ENCODE measurements at regions not wholly inside any gene's neighbourhood (a gene's known extent, or its start where the extent isn't known, plus 50 kb on each side); places are given as distances from the start of the nearest gene placed in this dataset.

DNA sequence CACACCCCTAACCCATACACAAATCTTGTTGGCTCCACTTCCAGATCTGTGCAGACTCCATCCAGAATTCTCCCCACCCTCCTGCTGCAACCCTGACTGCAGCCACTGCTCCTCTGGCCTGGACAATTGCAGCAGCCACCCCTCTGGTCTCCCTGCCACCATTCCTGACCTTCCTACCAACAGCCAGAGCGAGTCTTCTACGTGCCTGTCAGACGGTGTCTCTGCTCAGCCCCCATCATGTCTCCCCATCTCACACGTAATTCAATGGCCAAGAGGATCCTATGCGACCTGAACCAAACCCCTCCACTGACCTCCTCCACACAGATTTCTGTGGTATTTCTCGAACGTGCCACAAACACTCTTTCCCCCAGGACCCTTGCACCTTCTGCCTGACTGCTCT lies 103.3 kb downstream of the TPRA1 start:
- TF ChIP-seq, protein P1, sequence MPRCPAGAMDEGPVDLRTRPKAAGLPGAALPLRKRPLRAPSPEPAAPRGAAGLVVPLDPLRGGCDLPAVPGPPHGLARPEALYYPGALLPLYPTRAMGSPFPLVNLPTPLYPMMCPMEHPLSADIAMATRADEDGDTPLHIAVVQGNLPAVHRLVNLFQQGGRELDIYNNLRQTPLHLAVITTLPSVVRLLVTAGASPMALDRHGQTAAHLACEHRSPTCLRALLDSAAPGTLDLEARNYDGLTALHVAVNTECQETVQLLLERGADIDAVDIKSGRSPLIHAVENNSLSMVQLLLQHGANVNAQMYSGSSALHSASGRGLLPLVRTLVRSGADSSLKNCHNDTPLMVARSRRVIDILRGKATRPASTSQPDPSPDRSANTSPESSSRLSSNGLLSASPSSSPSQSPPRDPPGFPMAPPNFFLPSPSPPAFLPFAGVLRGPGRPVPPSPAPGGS (IDR thresholded peaks at IDR 0.05): no peak
- no peak for TF ChIP-seq ZC3H11A (IDR thresholded peaks at IDR 0.05)
- no peak for TF ChIP-seq CHD4 (IDR thresholded peaks at IDR 0.05; ENCODE audit: borderline replicate concordance)
- TF ChIP-seq, protein P2, sequence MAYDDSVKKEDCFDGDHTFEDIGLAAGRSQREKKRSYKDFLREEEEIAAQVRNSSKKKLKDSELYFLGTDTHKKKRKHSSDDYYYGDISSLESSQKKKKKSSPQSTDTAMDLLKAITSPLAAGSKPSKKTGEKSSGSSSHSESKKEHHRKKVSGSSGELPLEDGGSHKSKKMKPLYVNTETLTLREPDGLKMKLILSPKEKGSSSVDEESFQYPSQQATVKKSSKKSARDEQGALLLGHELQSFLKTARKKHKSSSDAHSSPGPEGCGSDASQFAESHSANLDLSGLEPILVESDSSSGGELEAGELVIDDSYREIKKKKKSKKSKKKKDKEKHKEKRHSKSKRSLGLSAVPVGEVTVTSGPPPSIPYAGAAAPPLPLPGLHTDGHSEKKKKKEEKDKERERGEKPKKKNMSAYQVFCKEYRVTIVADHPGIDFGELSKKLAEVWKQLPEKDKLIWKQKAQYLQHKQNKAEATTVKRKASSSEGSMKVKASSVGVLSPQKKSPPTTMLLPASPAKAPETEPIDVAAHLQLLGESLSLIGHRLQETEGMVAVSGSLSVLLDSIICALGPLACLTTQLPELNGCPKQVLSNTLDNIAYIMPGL (CRISPR knock-in tag; IDR thresholded peaks at IDR 0.05; ENCODE audit: borderline replicate concordance): no peak
- TF ChIP-seq, protein P3, sequence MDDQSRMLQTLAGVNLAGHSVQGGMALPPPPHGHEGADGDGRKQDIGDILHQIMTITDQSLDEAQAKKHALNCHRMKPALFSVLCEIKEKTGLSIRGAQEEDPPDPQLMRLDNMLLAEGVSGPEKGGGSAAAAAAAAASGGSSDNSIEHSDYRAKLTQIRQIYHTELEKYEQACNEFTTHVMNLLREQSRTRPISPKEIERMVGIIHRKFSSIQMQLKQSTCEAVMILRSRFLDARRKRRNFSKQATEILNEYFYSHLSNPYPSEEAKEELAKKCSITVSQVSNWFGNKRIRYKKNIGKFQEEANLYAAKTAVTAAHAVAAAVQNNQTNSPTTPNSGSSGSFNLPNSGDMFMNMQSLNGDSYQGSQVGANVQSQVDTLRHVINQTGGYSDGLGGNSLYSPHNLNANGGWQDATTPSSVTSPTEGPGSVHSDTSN (IDR thresholded peaks at IDR 0.05): no peak
- TF ChIP-seq HEYL (CRISPR knock-in tag; IDR thresholded peaks at IDR 0.05): no peak
- TF ChIP-seq TP53 (CRISPR knock-in tag; IDR thresholded peaks at IDR 0.05): no peak
- Histone ChIP-seq H3K9me3 (no peaks in the 10 kb centered on the region), H3K4me3 (no peak overlapping the region), H3K27ac (no peak overlapping the region), H3K4me2 (no peak overlapping the region), H3K4me1 (no peaks in the 10 kb centered on the region)
- ATAC-seq (no peak), FAIRE-seq (no peak), DNase-seq (ENCODE audit: low read depth in 1 of 2, low spot score in 1 of 2) (no peak)
- ChIA-PET CTCF (interaction anchor here (1.8 kb wide), 1 partner anchor 58 kb away, joined by 6 read pairs; no protein-coding TSS in a partner anchor), POLR2A (no interaction called here)
- 40% methylated on average over 7 of the region's 7 CpGs for WGBS (ENCODE audit: missing lambda C conversion rate)

DNA sequence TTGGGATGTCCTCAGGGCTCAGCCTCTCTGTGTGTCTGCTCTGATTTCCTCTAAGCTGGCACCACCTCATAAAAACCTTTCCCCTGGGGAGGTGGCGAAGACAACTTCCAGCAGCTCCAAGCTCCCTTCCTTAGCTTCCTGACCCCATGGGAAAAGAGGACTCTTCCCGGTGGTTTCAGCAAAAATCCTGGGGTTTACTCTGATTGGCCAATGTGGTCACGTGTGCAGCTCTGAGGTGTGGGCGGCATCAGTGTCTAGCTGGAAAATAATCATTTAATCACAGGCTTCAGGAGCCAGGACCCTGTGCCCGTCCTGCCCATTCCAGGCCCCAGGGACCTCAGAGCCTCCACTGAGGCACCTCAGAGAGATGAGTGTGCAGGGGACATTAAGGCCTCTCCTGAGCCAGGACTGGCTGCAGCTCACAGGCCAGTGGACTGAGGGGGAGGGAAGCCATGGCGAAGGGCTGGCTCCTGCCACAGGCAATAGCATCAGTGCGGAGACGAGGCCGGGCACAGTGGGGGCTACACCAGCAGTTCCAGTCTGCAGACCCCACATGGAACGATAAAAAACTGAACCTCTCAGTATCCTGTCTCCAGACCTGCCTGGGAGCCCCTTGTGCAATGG lies 104.1 kb downstream of the TPRA1 start:
- ChIA-PET CTCF (interaction anchor here (1.8 kb wide), 1 partner anchor 58 kb away, joined by 6 read pairs; no protein-coding TSS in a partner anchor), POLR2A (no interaction called here)
- DNase-seq (ENCODE audit: low read depth in 1 of 2, low spot score in 1 of 2) (no peak), ATAC-seq (no peak), FAIRE-seq (no peak)
- Histone ChIP-seq H3K4me3 (no peak overlapping the region), H3K27ac (no peak overlapping the region), H3K4me2 (no peak overlapping the region), H3K9me3 (no peaks in the 10 kb centered on the region), H3K4me1 (no peaks in the 10 kb centered on the region)
- 68% methylated on average over 9 of the region's 10 CpGs for WGBS (ENCODE audit: missing lambda C conversion rate)
- TF ChIP-seq, protein P4, sequence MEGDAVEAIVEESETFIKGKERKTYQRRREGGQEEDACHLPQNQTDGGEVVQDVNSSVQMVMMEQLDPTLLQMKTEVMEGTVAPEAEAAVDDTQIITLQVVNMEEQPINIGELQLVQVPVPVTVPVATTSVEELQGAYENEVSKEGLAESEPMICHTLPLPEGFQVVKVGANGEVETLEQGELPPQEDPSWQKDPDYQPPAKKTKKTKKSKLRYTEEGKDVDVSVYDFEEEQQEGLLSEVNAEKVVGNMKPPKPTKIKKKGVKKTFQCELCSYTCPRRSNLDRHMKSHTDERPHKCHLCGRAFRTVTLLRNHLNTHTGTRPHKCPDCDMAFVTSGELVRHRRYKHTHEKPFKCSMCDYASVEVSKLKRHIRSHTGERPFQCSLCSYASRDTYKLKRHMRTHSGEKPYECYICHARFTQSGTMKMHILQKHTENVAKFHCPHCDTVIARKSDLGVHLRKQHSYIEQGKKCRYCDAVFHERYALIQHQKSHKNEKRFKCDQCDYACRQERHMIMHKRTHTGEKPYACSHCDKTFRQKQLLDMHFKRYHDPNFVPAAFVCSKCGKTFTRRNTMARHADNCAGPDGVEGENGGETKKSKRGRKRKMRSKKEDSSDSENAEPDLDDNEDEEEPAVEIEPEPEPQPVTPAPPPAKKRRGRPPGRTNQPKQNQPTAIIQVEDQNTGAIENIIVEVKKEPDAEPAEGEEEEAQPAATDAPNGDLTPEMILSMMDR (IDR thresholded peaks at IDR 0.05): no peak
- no peak for TF ChIP-seq POLR2AphosphoS2 (conservative IDR thresholded peaks at IDR 0.05; ENCODE audit: low read length)
- TF ChIP-seq HOXA7 (CRISPR knock-in tag; IDR thresholded peaks at IDR 0.05): no peak
- TF ChIP-seq RFX5 (IDR thresholded peaks at IDR 0.05): no peak
- TF ChIP-seq, protein P2 (CRISPR knock-in tag; IDR thresholded peaks at IDR 0.05; ENCODE audit: borderline replicate concordance): no peak
- no peak for TF ChIP-seq MAZ (IDR thresholded peaks at IDR 0.05; ENCODE audit: borderline replicate concordance, low read depth, low read length)
- no peak for TF ChIP-seq SMC3 (IDR thresholded peaks at IDR 0.05)
- TF ChIP-seq EP300 (IDR thresholded peaks at IDR 0.05): no peak
- TF ChIP-seq ZC3H11A (IDR thresholded peaks at IDR 0.05): no peak
- TF ChIP-seq, protein P5, sequence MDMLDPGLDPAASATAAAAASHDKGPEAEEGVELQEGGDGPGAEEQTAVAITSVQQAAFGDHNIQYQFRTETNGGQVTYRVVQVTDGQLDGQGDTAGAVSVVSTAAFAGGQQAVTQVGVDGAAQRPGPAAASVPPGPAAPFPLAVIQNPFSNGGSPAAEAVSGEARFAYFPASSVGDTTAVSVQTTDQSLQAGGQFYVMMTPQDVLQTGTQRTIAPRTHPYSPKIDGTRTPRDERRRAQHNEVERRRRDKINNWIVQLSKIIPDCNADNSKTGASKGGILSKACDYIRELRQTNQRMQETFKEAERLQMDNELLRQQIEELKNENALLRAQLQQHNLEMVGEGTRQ (IDR thresholded peaks at IDR 0.05): no peak
- no peak for TF ChIP-seq NR3C1 (IDR thresholded peaks at IDR 0.05)
- TF ChIP-seq ZFP36 (IDR thresholded peaks at IDR 0.05; ENCODE audit: borderline replicate concordance, partially characterized antibody): no peak
- no peak for TF ChIP-seq RARB (CRISPR knock-in tag; IDR thresholded peaks at IDR 0.05)
- TF ChIP-seq, protein P6, sequence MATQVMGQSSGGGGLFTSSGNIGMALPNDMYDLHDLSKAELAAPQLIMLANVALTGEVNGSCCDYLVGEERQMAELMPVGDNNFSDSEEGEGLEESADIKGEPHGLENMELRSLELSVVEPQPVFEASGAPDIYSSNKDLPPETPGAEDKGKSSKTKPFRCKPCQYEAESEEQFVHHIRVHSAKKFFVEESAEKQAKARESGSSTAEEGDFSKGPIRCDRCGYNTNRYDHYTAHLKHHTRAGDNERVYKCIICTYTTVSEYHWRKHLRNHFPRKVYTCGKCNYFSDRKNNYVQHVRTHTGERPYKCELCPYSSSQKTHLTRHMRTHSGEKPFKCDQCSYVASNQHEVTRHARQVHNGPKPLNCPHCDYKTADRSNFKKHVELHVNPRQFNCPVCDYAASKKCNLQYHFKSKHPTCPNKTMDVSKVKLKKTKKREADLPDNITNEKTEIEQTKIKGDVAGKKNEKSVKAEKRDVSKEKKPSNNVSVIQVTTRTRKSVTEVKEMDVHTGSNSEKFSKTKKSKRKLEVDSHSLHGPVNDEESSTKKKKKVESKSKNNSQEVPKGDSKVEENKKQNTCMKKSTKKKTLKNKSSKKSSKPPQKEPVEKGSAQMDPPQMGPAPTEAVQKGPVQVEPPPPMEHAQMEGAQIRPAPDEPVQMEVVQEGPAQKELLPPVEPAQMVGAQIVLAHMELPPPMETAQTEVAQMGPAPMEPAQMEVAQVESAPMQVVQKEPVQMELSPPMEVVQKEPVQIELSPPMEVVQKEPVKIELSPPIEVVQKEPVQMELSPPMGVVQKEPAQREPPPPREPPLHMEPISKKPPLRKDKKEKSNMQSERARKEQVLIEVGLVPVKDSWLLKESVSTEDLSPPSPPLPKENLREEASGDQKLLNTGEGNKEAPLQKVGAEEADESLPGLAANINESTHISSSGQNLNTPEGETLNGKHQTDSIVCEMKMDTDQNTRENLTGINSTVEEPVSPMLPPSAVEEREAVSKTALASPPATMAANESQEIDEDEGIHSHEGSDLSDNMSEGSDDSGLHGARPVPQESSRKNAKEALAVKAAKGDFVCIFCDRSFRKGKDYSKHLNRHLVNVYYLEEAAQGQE (IDR thresholded peaks at IDR 0.05): no peak
- TF ChIP-seq NPAS2 (CRISPR knock-in tag; IDR thresholded peaks at IDR 0.05; ENCODE audit: borderline replicate concordance): no peak
- TF ChIP-seq FOSL2 (IDR thresholded peaks at IDR 0.05): no peak
- no peak for TF ChIP-seq FOSL2 (CRISPR knock-in tag; IDR thresholded peaks at IDR 0.05)
- no peak for TF ChIP-seq EHMT2 (IDR thresholded peaks at IDR 0.05; ENCODE audit: low read depth)
- TF ChIP-seq FOXS1 (CRISPR knock-in tag; IDR thresholded peaks at IDR 0.05): no peak
